PC-9 (cell line): ENCODE measurements at regions not wholly inside any gene's neighbourhood (a gene's known extent, or its start where the extent isn't known, plus 50 kb on each side); places are given as distances from the start of the nearest gene placed in this dataset.

Experiments
- EZH2 ChIP-seq: fragments of 200-600 bp; sonication (generic); IDR thresholded peaks from 2 replicates; pipeline ENCODE4 v1.8.0; 2017; ENCODE audit warnings: antibody characterized with exemption, low read depth
- TF ChIP-seq, protein P1 (sequence below): fragments of 200-600 bp; sonication (generic); conservative IDR thresholded peaks from 2 replicates; pipeline ENCODE4 v1.6.1; 2017; ENCODE audit warnings: mixed run types, antibody characterized with exemption, mild to moderate bottlenecking, moderate library complexity

DNA sequence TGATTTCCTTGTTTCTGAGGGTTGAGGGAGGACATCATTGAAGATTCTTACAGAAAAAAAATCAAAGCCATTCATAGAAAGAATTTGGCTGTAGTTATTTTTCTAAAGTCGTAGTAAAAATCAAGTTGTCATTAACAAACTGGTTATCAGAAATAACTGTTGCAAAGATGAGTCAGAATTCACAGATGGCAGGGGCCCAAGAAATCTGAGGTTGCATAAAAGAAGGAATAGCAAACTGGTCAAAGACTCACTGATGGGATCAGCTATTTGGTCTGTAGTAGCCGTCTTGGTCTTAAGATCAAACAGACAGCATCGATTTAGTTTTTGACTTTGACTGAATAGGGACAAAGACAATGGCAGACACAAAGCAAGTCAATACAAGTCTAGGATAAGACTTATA is 334.3 kb downstream of the FIGN start:
- TF ChIP-seq, protein P1, sequence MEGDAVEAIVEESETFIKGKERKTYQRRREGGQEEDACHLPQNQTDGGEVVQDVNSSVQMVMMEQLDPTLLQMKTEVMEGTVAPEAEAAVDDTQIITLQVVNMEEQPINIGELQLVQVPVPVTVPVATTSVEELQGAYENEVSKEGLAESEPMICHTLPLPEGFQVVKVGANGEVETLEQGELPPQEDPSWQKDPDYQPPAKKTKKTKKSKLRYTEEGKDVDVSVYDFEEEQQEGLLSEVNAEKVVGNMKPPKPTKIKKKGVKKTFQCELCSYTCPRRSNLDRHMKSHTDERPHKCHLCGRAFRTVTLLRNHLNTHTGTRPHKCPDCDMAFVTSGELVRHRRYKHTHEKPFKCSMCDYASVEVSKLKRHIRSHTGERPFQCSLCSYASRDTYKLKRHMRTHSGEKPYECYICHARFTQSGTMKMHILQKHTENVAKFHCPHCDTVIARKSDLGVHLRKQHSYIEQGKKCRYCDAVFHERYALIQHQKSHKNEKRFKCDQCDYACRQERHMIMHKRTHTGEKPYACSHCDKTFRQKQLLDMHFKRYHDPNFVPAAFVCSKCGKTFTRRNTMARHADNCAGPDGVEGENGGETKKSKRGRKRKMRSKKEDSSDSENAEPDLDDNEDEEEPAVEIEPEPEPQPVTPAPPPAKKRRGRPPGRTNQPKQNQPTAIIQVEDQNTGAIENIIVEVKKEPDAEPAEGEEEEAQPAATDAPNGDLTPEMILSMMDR = no peak
- no peak for TF ChIP-seq EZH2
